T-helper 17 cell (primary cell): ENCODE measurements at regions not wholly inside any gene's neighbourhood (a gene's known extent, or its start where the extent isn't known, plus 50 kb on each side); places are given as distances from the start of the nearest gene placed in this dataset.

ENCODE experiments used
- ATAC-seq: fragments of 150-1000 bp; cut with Tn5 transposase; 2 replicates; pipeline ENCODE4 v1.10.0; 2021; ENCODE audit warnings: mild to moderate bottlenecking, moderate library complexity
- DNase-seq, 3 donors: peaks; one replicate each; pipeline versions ENCODE4 v3.0.0 to v3.0.0-alpha.2; 2020 to 2021
- H3K9me3 ChIP-seq: one replicate; pipeline ENCODE4 v1.7.0; 2013; ENCODE audit warnings: low read length, mild to moderate bottlenecking; ENCODE audit not compliant: control insufficient read depth, poor library complexity, severe bottlenecking
- H3K27ac Mint-ChIP-seq: one replicate; pipeline ENCODE4 v1.8.0; 2022; ENCODE audit warnings: mild to moderate bottlenecking, moderate library complexity, mixed read lengths
- H3K27me3 Mint-ChIP-seq: one replicate; pipeline ENCODE4 v1.8.0; 2022; ENCODE audit warnings: mixed read lengths
- H3K36me3 Mint-ChIP-seq: one replicate; pipeline ENCODE4 v1.8.0; 2022; ENCODE audit warnings: low read depth, mixed read lengths
- H3K4me1 Mint-ChIP-seq: one replicate; pipeline ENCODE4 v1.8.0; 2022; ENCODE audit warnings: mild to moderate bottlenecking, mixed read lengths
- H3K4me3 Mint-ChIP-seq: one replicate; pipeline ENCODE4 v1.8.0; 2022; ENCODE audit warnings: mild to moderate bottlenecking, moderate library complexity, mixed read lengths

DNA sequence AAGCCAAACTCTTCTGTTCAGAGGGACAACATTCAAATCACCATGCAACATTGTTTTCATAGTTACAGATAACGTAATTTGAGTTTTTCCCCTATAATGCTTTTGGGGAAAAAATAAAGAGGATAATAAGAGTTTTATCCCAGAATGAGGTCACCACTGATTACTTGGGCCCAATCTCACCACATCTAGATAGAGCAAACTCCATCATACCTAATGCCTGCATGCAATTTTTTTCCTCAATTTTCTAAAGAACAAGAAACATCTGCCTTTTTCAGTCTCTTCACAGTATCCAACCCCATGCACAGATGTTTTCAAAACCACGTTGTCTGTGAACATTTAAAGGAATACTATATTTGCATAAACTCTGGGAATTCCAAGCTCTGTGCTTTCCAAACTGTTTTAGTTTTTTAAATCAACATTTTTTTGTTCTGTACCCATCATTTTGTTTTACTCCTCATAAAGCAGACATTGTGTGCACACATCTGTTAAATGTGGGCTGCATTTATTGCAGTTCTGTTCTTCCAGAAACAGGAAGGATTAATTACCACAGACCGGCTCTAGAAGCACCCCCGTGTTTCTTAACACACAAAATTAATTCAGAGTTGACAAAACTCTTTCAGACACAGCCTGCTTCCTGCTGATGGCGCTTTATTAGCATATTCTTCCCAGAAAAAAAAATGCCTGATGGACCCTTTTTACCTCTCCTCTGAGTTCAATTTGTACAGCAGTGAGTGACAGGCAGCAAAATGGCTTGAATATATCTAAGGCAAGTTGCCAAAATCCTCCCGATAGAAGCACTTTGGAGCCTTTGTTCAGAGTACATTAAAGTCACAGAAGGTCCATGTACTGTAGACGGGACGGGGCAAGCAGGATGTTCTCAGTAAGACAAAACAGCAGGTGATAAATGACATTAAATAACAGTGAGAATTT, 1171.9 kb downstream of the EFNB2 start:
- H3K9me3 ChIP-seq: no peaks in the 10 kb centered on the region
- Mint-ChIP-seq H3K27me3 (peaks cover 6% of the 10 kb centered on the region), H3K4me3 (no peak overlapping the region), H3K36me3 (no peaks in the 10 kb centered on the region), H3K27ac (no peak overlapping the region), H3K4me1 (no peaks in the 10 kb centered on the region)
- no peak for DNase-seq
- ATAC-seq: no peak

DNA sequence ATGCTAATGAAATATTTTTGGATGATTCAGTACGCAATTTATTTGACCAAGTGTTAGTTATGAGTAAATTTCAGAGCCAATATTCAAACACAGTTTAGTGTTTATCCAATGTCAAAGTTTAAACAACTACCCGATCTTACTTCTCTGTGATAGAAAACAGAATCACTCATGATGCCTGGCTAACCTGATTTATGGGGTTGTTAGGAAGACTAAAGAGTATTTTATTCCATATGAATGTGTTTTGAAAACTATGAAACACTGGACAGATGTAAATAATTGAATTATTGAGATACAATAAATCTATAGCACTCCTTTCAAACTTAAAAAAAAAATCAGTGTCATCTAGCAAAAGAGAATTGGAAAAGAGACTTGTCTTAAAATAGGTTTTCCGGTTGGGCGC, 1181.8 kb downstream of the EFNB2 start:
- Mint-ChIP-seq H3K27me3 (no peaks in the 10 kb centered on the region), H3K4me3 (no peak overlapping the region), H3K36me3 (no peaks in the 10 kb centered on the region), H3K27ac (no peak overlapping the region), H3K4me1 (no peaks in the 10 kb centered on the region)
- no peak for ATAC-seq
- no peaks in the 10 kb centered on the region for H3K9me3 ChIP-seq
- DNase-seq: no peak

DNA sequence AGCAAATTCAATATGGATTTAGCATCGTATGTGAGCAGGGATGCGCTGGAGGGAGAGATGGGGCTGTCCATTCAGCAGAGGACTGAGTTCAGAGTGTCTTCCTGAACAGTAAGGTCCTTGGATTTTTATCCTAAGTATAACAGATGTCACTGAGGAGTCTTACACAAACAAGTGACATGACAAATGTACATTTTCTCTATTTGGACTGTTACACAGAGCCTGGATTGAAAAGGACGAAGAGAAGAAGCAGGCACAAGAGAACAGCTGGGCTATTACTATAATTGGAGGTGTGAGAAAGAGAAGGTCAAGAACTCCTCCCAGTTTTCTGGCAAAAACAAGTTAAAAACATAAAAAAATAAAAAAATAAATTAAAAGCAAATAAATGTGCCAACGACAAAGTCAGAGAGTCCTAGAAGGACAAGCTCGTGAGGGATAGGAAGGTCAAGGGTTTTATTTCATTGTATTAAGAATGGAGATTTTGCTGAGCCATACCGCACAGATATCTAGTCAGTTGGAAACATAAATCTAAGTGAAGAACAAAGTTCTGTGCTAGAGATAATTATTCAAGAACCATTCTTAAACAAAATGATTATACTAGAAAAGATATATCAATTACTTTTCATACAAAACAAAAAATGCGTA, 1186.3 kb downstream of the EFNB2 start:
- Mint-ChIP-seq H3K4me1 (no peaks in the 10 kb centered on the region), H3K27ac (no peak overlapping the region), H3K27me3 (no peaks in the 10 kb centered on the region), H3K4me3 (no peak overlapping the region), H3K36me3 (no peaks in the 10 kb centered on the region)
- ATAC-seq (no peak), DNase-seq (no peak)
- H3K9me3 ChIP-seq: no peaks in the 10 kb centered on the region

DNA sequence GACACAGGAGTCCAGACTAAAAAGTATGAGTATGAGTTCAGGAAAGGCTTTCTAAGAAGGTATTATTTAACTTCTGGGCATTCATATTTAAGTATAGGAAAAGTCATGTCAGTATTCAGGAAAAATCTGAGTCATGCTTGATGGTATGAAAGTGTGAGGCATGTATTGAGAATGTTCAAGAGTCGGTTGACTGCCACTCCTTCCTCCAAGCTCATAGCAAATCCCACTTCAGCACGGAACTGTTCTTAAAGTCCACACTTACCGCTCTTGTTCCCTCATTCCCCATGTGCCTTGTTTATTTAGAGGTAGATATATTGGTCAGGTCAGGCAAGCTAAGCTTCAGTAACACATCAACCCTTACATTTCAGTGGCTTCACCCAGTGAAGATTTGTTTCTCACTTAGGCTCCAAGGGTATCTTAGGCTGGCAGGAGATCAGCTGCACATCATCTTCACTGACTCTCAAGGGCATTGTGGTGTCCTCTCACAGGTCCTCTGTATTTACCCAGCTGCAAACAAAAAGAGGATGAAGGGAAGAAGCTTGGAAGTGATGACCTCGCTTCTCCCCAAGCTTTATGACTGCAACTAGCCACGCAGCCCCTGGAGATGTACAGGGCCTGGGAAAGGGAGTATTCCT, 1189.2 kb downstream of the EFNB2 start:
- ATAC-seq: no peak
- DNase-seq: no peak
- H3K36me3 Mint-ChIP-seq: no peaks in the 10 kb centered on the region
- H3K9me3 ChIP-seq: no peaks in the 10 kb centered on the region
- no peak overlapping the region for H3K4me3 Mint-ChIP-seq
- H3K4me1 Mint-ChIP-seq: no peaks in the 10 kb centered on the region
- no peak overlapping the region for H3K27ac Mint-ChIP-seq
- H3K27me3 Mint-ChIP-seq: no peaks in the 10 kb centered on the region

DNA sequence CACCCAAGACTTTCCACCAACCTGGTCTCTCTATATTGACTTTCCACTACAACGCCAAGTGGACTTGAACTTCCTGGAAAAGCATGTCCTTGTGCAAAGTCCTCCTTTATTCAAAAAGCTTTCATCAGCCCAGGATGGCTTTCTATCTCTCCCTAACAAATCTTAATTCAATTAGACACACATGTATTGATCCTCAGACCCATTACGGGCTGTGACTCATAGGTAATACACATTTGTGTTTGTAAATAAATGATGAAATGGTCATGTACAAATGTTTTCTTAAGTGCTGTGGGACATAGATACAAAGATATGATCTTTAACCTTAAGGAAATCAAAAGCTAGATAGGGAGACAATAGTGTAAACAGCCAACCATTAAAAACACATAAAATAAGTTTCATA, 1189.7 kb downstream of the EFNB2 start:
- Mint-ChIP-seq H3K4me3 (no peak overlapping the region), H3K4me1 (no peaks in the 10 kb centered on the region), H3K27me3 (no peaks in the 10 kb centered on the region), H3K27ac (no peak overlapping the region), H3K36me3 (no peaks in the 10 kb centered on the region)
- no peaks in the 10 kb centered on the region for H3K9me3 ChIP-seq
- DNase-seq (no peak), ATAC-seq (no peak)

DNA sequence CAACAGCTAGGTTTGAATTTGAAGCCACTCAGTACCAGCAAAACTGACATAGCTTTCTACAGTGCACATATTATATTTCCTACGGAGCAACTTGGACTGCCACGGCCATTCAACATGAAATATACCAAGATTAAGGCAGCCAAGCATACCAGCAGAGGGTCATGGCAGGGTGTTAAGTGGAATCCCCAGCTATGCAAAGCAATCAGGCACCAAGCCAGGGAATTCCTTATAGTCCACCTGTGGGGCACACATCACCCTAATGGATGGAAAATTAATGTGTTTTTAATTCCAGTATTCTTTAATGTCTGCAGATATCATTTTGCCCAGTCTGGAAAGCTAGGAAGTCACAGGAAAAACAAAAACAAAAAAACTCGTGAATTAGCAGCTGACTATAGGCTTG, 1190.3 kb downstream of the EFNB2 start:
- no peak for ATAC-seq
- no peak overlapping the region for H3K4me3 Mint-ChIP-seq
- no peaks in the 10 kb centered on the region for H3K36me3 Mint-ChIP-seq
- no peaks in the 10 kb centered on the region for H3K9me3 ChIP-seq
- no peak overlapping the region for H3K27ac Mint-ChIP-seq
- H3K4me1 Mint-ChIP-seq: no peaks in the 10 kb centered on the region
- no peaks in the 10 kb centered on the region for H3K27me3 Mint-ChIP-seq
- no peak for DNase-seq

DNA sequence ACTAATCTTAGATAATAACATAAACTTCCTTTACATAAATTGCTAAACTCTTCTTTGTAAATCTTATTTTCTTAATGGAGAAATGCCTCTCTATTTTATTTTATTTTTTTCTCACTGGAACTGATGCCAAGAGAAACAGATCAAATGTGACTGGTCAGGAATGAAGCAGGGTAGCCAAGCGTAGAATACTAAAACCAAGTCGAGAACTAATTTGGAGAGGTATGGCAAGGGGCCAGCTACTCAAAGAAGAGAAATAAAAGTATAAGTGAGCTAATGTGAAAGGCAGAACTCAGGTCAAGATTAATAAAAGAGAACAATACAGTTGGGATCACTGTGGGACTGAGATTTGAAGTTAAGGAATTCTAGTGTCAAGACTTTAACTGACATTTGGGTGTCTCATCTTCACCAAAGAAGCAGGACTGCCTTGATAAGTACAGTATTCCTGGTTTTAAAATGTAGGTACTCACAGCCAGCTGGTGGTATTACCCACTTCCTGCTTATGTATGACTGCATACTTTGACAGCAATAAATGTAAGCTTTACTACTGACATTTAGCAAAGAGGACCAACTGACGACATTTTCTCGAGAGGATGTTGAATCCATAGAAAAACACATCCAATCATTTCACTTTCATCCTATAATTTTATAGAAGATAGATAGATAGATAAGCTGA, 1192.2 kb downstream of the EFNB2 start:
- H3K9me3 ChIP-seq: no peaks in the 10 kb centered on the region
- DNase-seq (no peak), ATAC-seq (no peak)
- no peaks in the 10 kb centered on the region for H3K36me3 Mint-ChIP-seq
- no peaks in the 10 kb centered on the region for H3K27me3 Mint-ChIP-seq
- no peak overlapping the region for H3K4me3 Mint-ChIP-seq
- H3K27ac Mint-ChIP-seq: no peak overlapping the region
- no peaks in the 10 kb centered on the region for H3K4me1 Mint-ChIP-seq

DNA sequence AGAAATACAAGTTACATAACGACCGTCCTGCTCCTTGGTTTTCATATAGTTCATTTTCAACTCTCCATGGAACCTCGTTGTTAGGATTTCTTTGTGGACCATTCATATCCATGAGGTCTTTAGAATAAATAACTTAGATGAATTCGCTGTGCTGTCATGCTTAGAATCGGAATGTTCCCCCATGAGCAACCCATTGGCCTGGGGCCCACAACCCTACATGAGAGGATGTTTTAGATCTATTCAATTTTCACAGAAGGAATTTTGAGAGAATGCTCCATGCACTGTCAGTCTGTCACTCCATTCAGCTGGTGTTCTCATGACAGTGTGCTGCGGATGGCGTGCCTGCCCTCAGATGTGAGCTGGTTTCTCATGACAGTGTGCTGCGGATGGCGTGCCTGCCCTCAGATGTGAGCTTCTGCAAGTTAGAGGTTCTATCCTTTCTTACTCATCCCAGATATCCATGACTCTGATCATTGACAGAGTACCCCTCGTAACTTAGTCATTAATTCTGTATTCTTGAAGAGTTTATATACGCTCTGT, 1193.1 kb downstream of the EFNB2 start:
- DNase-seq (no peak), ATAC-seq (no peak)
- H3K9me3 ChIP-seq: no peaks in the 10 kb centered on the region
- Mint-ChIP-seq H3K4me3 (no peak overlapping the region), H3K4me1 (no peaks in the 10 kb centered on the region), H3K27ac (no peak overlapping the region), H3K36me3 (no peaks in the 10 kb centered on the region), H3K27me3 (no peaks in the 10 kb centered on the region)

DNA sequence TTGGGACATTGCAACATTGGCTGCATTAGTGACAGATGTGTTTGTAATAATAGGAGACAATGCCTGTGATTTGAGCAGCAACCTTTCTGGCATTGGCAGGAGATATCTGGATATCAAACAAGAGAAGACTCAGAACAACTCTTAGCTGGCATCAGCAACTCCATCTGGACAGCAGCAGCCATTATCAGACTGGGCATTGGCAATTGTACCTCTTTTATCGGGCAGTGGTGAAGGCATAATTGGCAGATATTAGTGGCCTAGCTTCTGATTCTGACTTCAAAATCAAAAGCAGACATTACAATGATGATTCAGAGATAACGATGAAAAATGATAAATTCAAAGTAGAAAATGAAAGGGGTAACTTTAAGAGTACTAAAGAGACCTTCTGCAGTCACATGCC, 1193.7 kb downstream of the EFNB2 start:
- no peak for DNase-seq
- Mint-ChIP-seq H3K27ac (no peak overlapping the region), H3K4me1 (no peaks in the 10 kb centered on the region), H3K36me3 (no peaks in the 10 kb centered on the region), H3K4me3 (no peak overlapping the region), H3K27me3 (no peaks in the 10 kb centered on the region)
- H3K9me3 ChIP-seq: no peaks in the 10 kb centered on the region
- no peak for ATAC-seq

DNA sequence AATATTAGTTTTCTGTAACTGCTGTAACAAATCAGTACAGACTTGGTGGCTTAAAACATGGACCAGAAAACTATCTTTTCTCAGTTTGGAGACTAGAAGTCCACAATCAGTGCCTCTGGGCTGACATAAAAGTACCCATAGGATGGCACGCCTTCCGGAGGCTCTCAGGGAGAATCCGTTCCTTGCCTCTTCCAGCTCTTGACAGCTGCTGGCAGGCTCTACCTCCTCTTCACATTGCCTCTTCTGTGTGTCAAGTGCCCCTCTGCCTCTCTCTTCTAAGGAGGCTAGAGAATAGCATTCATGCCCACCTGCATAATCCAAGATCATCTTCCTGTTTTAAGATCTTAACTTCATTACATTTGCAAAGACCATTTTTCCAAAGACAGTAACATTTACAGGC, 1194.2 kb downstream of the EFNB2 start:
- H3K9me3 ChIP-seq: no peaks in the 10 kb centered on the region
- Mint-ChIP-seq H3K27me3 (peaks cover 2% of the 10 kb centered on the region), H3K4me1 (no peaks in the 10 kb centered on the region), H3K36me3 (no peaks in the 10 kb centered on the region), H3K27ac (no peak overlapping the region), H3K4me3 (no peak overlapping the region)
- no peak for ATAC-seq
- no peak for DNase-seq

DNA sequence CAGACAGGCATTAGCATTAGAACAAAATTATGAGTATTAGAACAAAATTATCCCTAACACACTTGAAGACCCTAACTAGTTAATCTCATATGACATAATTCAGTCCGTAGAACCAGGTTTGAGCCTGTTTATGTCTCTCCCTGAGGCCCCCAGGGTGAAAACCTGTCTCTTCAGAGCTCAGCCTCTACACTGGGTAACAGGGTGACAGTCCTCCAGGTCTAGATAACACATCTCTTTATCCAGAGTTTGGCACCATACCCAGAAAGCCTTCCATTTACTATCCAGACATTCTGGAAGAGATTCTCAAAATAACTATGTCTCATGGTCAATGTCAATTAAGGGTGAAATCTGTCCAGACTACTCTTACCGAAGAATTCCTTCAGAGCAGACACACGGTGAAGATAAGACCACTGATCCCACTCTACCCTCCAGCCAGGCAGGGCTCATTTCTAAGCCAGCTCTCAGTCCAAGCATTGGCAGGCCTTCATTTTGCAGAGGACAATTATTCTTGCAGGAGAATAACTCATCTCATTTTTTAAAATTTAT, 1195.3 kb downstream of the EFNB2 start:
- Mint-ChIP-seq H3K4me1 (no peaks in the 10 kb centered on the region), H3K27ac (no peak overlapping the region), H3K36me3 (no peaks in the 10 kb centered on the region), H3K4me3 (no peak overlapping the region), H3K27me3 (peaks cover 5% of the 10 kb centered on the region)
- DNase-seq (no peak), ATAC-seq (no peak)
- H3K9me3 ChIP-seq: no peaks in the 10 kb centered on the region

DNA sequence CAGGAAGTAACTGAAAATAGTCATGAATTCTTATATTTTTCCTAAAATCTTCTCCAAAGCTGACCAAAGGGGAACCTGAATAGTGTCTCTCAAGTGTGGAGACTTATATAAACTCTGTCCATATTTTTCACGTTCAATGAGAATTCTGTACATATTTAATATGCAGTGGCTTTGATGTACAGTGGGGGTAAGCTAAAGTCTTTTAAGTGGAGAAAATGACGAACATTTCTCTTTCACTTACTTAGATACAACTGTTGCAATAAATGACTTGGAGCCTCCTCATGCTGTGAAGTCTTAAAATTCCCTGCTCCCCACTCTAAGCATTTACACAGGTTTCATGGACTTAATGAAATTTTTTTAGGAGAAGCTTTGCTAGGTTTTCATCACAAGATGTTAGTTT, 1196.7 kb downstream of the EFNB2 start:
- DNase-seq: no peak
- no peak overlapping the region for H3K27ac Mint-ChIP-seq
- no peaks in the 10 kb centered on the region for H3K9me3 ChIP-seq
- H3K27me3 Mint-ChIP-seq: peaks cover 5% of the 10 kb centered on the region
- H3K36me3 Mint-ChIP-seq: no peaks in the 10 kb centered on the region
- no peak overlapping the region for H3K4me3 Mint-ChIP-seq
- H3K4me1 Mint-ChIP-seq: no peaks in the 10 kb centered on the region
- no peak for ATAC-seq

DNA sequence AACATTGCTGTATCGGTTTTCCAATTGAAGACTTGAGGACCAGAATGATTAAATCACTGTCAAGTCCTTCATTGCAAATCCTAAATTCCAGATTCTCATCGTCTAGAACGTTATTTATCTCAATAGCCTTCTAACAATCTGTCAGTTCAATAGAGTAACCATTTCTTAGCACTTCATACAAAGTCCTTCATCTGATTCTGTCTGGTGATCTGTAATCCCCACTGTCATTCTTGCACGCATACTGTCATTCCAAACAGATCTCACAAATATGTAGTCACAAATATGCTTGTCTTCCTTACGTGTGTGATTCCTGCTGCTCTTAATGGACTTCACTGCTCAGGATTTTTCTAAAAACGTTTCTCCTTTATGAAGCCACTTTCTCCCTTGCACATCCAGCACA, 1197.5 kb downstream of the EFNB2 start:
- H3K36me3 Mint-ChIP-seq: no peaks in the 10 kb centered on the region
- DNase-seq (no peak), ATAC-seq (no peak)
- no peaks in the 10 kb centered on the region for H3K4me1 Mint-ChIP-seq
- peaks cover 5% of the 10 kb centered on the region for H3K27me3 Mint-ChIP-seq
- H3K4me3 Mint-ChIP-seq: no peak overlapping the region
- H3K9me3 ChIP-seq: no peaks in the 10 kb centered on the region
- no peak overlapping the region for H3K27ac Mint-ChIP-seq
